Raji (cell line): ENCODE measurements at regions not wholly inside any gene's neighbourhood (a gene's known extent, or its start where the extent isn't known, plus 50 kb on each side); places are given as distances from the start of the nearest gene placed in this dataset.

Experiments used
- POLR2A ChIP-seq: IDR thresholded peaks from 2 replicates; pipeline ENCODE4 v1.6.1; 2011; ENCODE audit warnings: low read depth, low read length, control low read depth; ENCODE audit not compliant: insufficient read depth

DNA sequence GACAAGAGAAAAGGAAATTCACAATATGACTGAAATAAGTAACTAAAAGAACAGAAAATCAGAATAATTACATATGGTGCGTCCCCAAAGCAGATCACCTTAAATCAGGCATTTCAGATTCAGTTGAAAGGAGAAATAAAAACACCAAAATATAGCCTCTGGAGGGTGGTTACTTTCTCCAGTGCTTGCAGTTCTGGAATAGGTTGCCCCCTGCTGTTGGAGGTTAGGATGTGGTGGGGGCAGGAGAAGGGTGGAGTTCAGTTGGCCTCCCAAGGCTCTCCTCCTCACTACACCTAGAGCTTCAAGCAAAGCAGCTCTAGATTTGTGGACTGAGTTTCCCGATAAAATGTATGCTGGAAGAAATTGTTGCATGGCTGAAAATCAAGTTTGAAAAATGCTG is 338.2 kb upstream of the TLE4 start:
- TF ChIP-seq POLR2A = no peak

DNA sequence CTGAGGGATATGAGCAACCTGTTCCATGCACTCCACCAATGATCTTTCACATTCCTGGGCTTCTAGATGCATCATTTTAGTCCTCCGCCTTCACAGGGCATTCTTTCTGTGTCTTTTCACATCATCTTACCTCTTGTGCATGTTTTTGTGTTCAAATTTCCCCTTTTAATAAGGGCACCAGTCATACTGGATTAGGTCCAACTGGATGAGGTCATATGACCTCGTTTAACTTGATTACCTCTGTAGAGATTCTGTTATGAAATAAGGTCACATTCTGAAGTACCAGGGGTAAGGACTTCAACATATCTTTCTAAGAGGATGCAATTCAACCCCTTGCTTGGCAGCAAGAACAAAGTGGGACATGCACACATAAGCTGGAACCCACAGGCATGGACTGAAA is 335.3 kb upstream of the TLE4 start:
- TF ChIP-seq POLR2A = no peak

GRCh38 chr9:79237861-79238260 is 333.9 kb upstream of the TLE4 start:
- TF ChIP-seq POLR2A = no peak

- no peak for TF ChIP-seq POLR2A
Observed at GRCh38 chr9:79240774-79241173, 331.0 kb upstream of the TLE4 start.

- TF ChIP-seq POLR2A = no peak
Observed at GRCh38 chr9:79242489-79242888, 329.3 kb upstream of the TLE4 start.

DNA sequence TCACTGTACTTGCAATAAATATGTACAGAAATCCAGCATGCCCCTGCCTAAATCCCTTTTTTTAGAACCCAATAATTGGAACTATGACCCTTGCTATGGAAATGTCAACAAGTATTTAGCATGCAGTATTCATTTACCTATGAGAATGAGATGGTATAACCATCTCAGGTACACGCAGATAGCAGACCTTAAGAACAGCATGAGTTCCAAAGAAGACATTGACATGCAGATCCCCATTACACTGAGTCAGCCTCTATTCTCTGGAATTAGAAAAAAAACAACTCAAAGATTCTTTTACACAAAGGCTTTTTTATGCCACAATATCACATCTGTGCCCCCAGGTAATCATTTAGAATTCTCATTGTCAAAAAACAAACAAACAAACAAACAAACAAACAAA is 325.6 kb upstream of the TLE4 start:
- TF ChIP-seq POLR2A = no peak

- no peak for TF ChIP-seq POLR2A
Observed at GRCh38 chr9:79247021-79247420, 324.7 kb upstream of the TLE4 start.

DNA sequence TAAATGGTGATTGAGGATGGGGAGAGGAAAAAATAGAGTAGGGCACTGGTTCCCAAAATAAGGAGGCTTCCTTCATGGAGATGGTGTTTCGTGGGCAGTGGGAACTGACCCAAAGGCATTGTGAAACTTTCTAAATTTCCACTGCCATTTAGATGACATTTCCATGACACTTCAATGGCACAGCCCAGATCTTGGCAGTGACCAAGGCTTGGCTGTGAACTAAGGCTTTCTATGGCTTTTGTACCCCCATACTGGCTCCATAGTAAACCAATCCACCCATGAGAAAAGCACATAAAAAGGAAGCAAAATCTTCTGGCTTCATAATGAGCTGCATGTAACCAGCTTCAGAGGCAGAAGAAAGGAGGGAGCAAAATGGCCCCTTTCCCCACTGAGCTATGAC is 321.0 kb upstream of the TLE4 start:
- no peak for TF ChIP-seq POLR2A

DNA sequence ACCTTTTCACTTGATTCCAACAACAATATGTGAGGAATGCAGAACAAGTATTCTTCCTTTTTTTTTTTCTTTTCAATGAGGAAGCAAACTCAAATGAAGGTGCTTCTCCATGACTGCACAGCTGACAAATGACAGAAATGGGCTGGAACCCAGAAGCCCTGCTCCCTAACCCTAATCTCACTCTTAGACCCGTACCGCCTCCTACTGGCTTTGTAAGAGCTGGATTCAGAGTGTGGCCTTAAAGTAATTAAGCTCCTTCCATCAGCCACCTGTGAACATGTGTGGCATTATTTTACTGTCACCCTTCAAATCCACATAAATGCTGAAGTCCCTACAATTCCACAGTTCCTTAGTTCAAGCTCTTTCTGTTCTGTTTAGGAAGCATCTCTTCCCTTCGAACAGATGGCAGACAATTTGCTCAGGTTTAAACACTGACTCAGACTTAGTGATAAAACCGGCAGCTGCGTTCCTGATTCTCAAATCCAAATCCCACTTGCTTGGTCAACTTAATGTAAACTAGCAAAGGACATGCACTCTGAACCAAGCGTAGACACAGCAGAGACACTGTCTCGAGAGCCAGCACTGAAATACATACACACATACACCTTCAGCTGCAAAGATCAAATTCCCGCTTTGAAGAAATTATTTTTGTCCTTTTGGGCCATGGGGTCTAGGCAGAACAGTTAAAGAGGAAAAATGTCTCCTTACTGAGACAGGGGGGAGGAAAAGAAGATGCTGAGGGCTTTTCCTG is 316.7 kb upstream of the TLE4 start:
- no peak for TF ChIP-seq POLR2A

GRCh38 chr9:79255651-79256260 is 316.0 kb upstream of the TLE4 start:
- no peak for TF ChIP-seq POLR2A

- TF ChIP-seq POLR2A = no peak
Observed at GRCh38 chr9:79256691-79257213, 315.0 kb upstream of the TLE4 start.

DNA sequence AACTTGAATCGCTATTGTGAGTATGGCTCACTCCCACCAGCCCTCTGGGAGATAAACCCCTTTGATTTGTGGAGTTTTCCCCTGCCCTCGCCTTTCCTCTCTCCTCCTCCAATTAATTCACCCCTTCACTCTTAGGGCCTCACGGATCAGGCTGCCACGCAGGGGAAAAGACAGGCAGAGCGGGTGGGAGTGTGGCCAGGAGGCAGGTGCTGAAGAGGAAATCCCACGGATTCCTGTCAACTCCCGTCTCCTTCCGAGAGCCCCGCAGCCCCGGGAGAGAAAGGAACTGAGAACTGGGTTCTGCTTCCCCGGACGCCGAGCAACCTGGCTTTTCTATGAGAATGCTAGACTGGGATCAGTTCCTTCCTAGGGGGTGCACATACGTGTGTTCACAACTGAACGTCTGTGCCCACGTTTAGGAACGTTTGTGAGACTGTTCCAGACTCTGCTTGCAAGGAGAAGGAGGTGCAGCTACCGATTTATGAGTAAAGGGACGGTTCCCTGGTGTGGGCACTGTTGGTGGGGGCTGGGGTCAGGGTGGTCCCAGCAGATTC is 314.5 kb upstream of the TLE4 start:
- TF ChIP-seq POLR2A = no peak

DNA sequence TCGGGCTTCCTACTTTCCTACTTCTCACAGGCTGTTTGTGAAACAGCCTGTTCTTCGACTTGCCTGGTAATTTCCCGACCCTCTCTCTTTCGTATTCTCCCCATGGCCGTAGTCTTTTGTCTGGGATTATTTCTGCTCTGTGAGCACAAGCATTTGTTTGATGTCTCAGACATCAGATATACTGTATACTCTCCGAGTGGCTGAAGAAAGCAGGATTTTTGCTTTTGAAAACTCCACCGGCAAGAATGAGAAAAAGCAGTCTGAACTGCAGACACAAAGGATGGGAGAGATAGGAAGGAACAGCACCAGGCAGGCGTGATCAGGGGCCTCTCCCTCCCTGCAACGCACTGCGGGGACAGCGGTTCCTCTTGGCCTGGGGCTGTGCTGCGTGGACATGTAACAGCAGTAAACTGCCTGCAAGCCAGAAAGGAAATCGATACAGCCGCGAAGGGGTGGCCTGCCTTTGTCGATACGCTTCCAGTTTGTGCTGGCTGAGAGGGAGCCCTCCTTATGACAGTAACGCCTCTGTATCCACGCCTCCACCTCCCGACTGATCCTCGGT is 313.9 kb upstream of the TLE4 start:
- TF ChIP-seq POLR2A = no peak

DNA sequence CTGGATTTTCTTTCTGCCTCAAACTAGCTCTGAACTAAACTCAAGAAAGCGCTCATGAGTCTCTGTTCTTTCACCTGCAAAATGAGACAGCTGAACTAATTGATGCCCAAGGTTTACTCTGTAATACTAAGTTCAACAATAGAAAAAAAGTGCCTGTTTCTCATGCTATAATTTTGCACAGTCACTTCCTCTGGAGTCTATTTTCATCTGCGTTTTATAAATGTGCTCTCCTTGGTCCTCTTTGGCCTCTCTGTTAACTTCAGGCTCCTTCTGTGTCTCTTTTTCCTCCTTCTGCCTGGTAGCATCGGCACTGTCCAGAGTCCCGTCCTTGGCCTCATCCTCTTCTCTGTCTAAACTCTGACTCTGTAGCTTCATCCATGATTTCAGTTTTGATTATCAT is 311.9 kb upstream of the TLE4 start:
- TF ChIP-seq POLR2A = no peak

DNA sequence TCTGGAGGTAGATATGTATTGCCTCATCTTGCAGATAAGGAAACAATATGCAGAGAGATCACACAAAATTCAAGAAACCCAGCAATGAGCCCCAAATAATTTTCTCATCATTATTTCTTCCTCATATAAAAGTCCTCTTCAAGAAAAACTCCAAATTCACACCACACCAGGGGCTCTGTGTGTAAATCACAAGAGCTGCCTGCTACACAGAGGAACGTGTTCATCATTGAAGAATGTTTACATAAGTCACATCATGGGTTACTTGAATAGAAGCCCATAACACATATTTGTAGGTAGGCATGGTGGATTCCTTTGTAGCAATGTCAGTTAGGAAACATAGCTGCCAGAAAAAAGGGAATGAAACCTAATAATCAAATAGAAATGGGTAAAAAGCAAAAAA is 308.1 kb upstream of the TLE4 start:
- TF ChIP-seq POLR2A = no peak

GRCh38 chr9:79264041-79264440 is 307.7 kb upstream of the TLE4 start:
- TF ChIP-seq POLR2A = no peak
